ENCODE measurements at regions not wholly inside any gene's neighbourhood (a gene's known extent, or its start where the extent isn't known, plus 50 kb on each side); places are given as distances from the start of the nearest gene placed in this dataset.

GRCh38 chr5:51991940-51992339, 608.7 kb downstream of the ISL1 start:
- TF ChIP-seq CTCF (IDR thresholded peaks at IDR 0.05; ENCODE audit: low read depth, low read length) (no peak), MAX (IDR thresholded peaks at IDR 0.05; ENCODE audit: low read depth, low read length) (no peak), POLR2A (IDR thresholded peaks at IDR 0.05; ENCODE audit: extremely low read depth, insufficient read length) (no peak), MYC (IDR thresholded peaks at IDR 0.05; ENCODE audit: low read depth, low read length) (no peak)

All from NB4 (cell line).